ENCODE measurements at regions not wholly inside any gene's neighbourhood (a gene's known extent, or its start where the extent isn't known, plus 50 kb on each side); places are given as distances from the start of the nearest gene placed in this dataset.

DNA sequence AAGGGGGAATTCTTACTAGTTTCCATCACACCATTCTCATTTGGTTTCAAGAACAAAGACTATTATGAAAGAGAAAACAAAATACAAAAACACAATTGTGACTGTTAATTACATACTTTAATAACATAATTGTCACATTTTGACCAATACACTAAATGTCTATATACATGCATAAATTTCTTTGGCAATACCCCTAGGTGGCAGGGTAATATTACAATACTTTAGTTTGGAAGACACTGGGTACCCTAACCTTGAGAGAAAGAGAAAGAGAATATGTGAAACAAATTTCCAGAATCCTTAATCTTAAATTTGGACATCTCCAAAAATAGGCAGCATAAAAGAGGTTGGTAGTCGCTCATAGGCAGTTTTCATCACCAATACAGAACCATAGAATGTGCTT is 619.6 kb upstream of the ADAMTS16 start:
- DNase-seq (ENCODE audit: low spot score) = no peak

DNA sequence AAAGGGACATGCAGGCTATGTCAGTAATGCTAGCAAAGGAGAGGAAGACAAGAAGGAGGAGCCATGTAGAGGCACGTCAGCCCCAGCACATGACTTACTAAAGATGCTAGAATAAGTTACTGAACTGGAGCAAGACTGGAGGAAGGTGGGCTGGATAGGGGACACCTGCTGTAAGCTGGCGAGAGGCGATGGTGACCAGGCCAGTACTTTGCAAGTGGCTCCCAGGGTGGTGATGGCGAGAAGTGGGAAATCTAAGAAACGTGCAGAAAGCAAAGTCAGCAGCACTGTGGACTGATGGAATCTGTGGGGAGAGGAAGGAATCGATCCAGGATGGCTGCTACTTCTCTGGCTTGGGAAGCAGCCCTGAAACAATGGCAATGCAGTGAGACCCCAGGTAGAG is 617.1 kb upstream of the ADAMTS16 start:
- DNase-seq (ENCODE audit: low spot score) = no peak

DNA sequence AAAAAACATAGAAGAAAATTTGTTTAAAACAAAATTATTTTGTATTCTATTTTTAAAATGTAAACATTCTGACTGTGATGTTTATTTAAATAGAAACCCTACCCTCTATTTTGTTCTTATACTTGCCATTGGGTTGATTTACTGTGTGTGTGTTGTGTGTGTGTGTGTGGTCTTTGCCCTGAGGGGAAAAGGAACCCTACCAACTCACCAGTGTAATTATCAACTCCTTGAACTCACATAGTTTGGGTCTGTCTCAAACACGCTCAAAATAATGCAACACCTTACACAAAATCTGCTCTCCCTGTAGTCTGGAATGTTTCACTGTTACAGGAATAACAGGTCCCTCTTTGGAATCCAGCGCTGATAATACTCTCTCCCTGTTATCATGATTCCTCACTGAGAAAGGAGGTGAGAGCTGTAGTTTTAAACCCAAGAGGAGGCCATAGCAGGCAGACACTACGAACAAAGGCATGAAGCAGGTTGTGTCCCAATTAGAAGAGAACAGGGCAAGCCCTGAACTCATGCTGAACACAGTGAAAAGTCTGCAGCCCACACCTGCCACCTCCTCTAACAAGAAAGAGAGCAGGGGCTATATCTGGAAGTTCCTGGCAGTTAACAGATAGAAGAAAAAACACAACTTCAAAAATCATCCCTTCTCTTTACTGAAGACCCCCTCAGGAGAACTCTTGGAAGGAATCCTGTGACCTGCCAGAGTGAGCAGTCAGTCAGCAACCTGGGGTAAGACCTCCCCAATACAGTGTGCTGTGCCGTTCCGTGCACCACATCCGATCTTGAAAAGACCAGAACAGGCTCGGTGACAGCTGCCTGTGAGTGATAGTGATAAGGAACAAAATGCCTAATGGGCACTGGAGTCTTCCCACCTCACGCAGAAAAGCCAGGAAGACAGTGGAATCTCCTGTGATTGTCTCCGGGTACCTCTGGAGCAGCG is 608.1 kb upstream of the ADAMTS16 start:
- DNase-seq (ENCODE audit: low spot score) = no peak

DNA sequence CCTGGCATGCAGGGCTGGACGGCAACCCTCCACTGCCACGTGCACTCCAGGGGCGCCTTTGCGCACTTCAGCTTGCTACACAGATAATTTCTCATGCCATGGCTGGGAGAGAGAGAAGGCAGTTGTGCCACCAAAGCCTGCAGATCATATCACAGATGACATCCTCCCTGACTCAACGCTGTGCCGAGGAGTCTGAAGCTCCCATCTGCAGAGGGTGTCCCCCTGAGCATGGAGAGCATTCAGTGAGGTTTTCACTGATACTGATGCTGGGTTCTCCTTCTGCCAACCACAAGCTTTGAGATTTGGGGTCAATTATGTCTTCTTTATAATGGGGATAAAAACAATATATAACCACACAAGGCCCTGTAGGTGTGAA is 607.4 kb upstream of the ADAMTS16 start:
- no peak for DNase-seq (ENCODE audit: low spot score)

DNA sequence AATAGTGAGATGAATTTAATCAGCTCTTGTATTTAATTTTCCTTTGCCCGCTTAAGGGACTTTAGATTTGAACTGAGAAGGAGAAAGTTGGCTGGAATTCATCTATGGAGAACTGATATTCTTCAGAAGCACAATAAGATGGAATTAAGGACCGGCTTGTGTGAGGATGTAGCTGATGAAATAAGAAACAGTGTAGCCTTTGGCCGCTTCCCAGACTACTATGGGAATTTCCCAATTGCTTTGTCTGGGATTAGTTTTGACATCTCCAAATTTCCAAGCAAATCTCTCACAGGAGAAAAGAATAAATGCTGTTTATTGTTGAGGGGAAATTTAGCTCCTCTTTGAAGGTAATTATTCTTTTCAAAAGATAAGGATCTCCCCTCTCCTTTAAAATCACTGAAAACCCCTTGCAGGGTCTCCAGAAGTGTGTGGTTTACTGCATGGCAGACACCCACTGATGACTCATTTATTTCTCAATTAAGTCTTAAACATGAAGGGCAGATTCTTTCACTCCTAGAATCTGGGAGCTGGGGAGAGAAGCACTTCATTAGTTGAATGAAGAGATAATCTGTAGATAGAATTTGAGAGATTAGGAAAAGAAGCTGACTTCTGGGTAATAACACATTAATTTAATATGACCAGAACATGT is 606.5 kb upstream of the ADAMTS16 start:
- DNase-seq (ENCODE audit: low spot score) = no peak

DNA sequence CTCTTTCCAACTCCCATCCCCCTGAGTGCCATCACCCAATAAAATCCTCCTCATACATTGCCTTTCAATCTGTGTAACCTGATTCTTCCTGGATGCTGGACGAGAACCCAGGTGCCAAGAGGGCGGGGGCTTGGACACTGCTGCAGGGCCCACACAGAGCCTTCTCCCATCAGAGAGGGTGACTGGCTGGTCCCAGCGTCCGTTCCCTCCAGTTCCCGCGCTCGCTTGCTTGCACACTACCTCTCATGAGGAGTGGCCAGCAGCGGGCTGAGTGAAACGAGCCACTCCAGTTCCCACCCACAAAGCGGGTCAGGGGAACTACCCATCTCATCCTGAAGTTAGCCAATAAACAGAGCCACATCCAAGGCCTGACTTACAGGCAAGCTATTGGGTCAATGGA is 602.6 kb upstream of the ADAMTS16 start:
- DNase-seq (ENCODE audit: low spot score) = no peak

DNA sequence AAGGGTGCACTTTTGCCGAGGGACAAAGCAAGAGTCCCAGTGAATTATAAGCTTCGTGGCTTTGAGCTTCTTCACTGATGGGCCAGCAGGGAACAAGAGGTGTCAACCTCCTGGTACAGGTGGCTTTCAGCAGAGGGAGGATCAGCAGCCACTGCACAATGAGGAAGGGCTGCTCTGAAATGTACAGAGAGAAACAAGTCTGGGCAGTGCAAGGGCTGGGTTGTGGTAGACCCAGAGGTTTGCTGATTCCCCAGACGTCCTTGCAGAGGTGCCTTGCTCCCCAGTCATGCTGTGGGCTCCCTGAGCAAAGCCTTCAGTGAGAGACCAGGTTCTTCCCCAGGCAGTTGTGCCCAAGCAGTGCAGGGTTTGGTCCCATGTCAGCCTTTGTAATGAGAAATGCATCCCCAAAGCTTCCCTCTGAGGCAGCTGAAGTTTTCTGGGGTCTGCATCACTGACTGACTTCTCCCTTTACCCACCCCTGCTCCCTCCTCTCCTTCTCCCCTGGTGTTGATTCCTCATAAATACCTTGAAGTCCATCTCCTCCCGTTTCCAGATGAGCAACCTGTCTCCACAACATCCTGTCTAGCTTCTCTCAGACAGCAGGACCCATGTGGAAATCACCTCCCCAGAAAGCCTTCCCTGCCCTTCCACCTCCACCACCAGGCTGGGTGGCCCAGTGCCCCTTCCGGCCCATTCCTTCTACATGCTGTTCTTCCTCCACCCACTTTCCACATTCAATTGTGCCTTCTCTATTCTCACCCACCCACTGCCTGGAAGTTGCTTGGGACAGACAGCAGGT is 599.6 kb upstream of the ADAMTS16 start:
- no peak for DNase-seq (ENCODE audit: low spot score)

DNA sequence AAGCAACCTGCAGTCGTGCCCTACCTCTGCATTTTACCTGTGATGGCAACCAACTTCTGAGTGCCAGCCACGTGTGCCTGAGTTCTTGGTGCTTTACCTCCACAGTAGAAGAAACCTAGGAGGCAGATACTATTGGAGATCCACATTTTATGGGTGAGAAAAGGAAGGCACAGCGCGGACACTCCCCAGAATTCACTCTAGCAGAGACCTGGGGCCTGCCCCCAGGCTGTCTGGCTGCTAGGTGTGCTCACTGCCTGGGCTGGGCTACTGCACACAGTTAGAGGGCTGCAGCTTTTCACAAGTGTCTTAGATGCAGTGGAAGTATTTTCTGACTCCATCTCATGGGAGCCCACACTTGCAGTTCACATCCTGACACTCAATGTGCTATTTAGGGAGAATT is 598.8 kb upstream of the ADAMTS16 start:
- DNase-seq (ENCODE audit: low spot score) = no peak

DNA sequence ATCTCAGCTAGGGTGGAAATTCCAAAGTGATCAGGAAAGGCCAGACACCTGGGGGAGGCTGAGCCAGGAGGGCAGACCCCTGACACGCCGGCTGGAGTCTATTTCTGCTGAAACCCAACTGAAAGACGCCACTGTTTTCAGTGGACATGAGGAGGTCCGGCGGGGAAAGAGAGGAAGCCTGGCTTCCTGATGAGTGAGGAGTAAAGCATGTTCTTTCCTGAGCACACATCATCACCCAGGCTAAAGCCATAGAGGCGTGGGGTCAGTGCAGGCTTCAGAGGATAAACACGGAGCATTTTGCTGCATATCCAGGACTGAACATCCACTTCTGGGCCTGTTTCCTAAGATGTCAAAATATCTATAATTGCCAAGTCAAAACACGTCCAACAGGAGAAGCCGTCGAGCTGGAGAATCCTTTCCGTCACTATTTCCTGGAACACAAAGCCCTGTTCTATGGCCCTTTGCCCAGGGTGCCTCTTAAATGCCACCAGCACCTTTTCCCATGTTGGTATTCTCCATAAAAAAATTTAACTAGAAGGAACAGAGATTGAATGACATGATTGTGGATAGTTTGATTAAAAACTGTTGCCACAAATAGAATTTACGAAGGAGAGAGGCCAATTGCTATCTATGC is 597.9 kb upstream of the ADAMTS16 start:
- DNase-seq (ENCODE audit: low spot score) = no peak

DNA sequence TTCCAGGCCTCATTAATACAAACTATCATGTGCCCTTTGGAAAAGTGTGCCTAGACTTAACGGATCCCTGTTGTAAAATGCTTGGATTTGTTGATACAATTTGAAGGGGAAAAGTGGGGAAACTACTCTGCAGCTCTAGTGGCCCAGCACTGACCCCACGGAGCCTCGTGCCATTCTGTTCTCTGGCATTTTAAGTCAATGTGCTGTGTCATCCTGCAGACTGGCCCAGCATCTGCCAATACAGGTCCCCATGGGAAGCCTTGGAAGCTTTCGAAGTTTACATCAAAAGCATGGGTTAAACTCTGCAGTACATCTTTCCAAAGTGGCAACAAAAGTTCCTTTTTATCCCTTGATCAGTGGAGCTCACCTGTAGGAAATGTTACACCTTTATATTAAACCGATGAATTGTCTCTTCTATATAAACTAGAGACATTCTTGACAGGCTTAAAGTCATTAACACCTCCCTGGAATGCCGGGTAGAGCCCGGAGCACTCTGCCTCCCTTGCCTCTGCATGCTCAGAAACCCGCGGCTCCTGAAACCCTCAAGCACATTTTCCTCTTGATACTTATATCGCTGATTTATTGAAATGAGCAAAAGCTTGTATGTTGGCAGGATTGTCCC is 596.0 kb upstream of the ADAMTS16 start:
- no peak for DNase-seq (ENCODE audit: low spot score)

DNA sequence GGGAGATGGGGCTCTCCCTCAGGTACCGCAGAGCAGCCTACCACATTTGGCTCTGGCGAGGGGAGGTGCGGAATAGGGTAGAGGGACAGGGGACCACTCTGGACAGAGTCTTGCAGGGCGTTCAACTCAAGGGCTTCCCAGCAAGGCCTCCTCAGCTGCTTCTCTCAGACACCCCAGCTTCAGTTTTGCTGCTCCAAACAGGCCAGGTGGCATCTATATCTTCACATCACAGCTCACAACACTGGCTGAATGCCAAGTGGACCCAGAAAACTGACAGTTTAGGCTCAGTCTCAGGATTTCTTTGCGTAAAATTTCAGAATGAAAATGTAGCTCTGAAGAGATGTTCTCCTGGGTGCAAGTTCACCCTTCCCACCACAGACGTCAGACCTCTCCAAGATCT is 592.6 kb upstream of the ADAMTS16 start:
- no peak for DNase-seq (ENCODE audit: low spot score)

DNA sequence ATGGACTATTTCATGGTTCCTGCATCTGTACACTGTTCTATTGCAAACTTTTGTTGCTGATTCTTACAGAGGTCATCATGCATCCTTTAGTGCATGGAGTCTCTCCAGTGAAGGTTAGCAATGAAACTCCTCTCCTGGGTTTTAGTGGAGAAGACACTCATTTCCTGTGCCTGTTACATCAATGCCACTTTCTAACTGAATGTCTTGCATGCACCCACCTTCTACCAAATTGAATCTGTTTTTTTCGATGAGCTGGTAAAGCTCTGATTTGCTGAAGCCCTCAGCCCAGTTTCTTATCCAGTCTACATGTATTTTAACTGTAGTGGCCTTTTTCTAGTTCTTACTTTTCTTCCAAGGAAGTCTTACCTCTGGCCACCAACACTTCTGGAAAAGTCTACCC is 591.8 kb upstream of the ADAMTS16 start:
- no peak for DNase-seq (ENCODE audit: low spot score)

DNA sequence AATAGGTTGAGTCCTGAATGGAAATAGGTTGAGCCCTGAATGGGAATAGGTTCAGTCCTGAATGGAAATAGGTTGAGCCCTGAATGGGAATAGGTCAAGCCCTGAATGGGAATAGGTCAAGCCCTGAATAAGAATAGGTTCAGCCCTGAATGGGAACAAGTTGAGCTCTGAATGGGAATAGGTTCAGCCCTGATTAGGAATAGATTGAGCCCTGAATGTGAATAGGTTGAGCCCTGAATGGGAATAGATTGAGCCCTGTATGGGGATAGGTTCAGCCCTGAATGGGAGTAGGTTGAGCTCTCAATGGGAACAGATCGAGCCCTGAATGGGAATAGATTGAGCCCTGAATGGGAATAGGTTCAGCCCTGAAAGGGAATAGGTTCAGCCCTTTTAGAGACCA is 590.8 kb upstream of the ADAMTS16 start:
- no peak for DNase-seq (ENCODE audit: low spot score)

DNA sequence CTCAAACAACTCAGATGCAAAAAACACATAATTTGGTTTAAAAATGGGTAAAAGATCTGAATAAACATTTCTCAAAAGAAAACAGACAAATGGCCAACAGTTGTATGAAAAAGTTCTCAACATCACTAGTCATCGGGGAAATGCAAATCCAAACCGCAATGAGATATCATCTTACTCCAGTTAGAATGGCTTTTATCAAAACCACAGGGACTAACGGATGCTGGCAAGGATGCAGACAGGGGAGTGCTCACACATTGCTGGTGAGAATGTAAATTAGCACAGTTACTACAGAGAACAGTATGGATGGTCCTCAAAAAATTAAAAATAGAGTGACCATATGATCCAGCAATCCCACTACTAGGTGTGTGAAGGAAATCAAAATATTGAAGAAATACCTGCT is 589.1 kb upstream of the ADAMTS16 start:
- DNase-seq (ENCODE audit: low spot score) = no peak

DNA sequence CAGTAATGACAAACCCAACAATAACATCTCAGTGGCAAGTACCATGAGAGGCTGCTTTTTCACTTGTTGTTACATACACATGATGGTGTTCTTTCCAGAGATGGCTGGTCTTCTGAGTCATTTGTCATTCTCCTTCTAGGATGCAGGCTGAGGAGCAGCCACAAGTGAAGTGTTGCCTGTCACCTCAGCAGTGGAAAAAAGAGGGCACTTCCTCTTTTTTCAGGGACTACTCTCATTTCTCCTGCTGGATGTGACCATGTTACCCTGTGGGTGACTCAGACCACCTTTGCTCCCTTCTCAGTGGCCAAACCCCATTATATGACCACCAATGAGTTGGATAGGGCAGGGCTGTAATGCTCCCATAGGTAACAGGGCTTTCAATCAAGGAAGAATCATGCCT is 587.0 kb upstream of the ADAMTS16 start:
- no peak for DNase-seq (ENCODE audit: low spot score)

DNA sequence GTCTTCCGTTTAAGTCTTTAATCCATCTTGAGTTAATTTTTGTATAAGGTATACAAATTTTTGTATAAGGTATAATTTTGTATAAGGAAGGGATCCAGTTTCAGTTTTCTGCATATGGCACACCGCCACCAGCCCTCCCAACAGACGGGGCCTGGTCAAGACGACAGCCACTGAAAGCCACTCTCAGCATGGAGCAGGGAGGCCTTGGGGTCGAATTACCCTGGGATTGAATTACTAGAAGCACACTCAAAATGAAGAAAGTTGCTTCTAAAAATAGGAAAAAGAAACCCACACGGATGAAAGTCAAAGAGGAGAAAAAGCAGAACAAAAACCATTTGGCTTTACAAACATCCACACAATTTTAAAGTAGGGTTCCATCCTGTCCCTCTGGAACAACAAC is 586.2 kb upstream of the ADAMTS16 start:
- no peak for DNase-seq (ENCODE audit: low spot score)

DNA sequence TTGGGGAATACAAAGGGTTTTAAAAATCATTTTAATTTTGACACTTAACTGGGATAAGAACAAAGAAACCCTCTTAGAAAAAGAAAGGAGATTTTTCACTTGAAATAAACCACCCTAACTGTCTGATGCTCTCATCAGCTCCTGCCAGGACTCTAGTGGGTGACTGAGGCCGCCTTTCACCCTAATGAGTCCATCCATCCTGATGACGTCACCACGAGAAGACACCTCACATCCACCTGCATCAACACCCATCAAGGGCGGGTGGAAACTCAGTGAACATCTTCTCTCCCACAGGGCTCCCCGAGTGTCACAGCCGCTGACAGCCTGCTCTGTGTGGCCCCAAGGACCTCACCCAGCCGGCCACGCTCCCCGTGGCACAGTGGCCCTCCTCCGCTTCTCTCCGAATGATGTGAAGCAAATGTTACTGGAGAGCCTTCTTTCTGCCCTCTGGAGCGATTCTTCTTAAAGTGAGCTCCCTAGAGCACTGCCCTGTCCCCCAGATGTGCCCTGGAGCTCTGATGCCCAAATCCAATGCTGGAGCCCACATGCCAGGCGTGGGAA is 584.3 kb upstream of the ADAMTS16 start:
- no peak for DNase-seq (ENCODE audit: low spot score)

DNA sequence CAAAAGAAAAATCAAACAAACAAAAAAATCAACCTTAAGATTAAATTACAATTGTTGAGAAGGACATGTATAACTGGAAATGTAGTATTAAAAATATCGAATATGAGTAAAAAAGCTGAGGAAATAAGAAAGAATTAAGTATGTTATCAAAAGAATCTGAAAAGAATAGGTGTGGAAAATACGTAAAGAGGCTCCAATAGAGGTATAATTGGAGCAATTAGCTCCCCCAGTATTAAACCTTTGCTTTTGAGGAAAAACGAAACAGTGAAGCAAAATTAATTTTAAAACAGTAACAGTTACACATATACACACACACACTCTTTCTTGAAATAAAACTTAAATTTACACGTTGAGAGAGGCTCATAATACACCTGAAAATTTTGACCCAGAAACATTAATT is 578.7 kb upstream of the ADAMTS16 start:
- DNase-seq (ENCODE audit: low spot score) = no peak

DNA sequence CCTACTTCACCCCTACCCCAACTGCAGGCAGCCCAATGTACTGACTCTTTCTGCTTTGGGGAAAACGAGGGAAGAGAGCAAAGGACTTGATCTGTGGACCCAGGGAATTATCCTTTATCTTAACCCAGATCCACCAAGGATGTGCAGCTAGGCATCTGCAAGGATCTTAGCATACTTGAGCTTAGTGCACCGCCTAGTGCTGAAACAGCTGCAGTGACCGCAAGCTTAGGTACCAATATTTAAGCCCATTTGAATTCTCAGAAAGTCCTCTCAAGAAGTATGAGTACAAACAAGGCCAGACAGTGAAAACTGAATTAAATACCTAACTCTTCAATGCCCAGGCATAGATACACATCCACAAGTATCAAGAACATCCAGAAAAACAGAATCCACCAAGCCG is 576.7 kb upstream of the ADAMTS16 start:
- peak; percentile 21 for DNase-seq (ENCODE audit: low spot score)

DNA sequence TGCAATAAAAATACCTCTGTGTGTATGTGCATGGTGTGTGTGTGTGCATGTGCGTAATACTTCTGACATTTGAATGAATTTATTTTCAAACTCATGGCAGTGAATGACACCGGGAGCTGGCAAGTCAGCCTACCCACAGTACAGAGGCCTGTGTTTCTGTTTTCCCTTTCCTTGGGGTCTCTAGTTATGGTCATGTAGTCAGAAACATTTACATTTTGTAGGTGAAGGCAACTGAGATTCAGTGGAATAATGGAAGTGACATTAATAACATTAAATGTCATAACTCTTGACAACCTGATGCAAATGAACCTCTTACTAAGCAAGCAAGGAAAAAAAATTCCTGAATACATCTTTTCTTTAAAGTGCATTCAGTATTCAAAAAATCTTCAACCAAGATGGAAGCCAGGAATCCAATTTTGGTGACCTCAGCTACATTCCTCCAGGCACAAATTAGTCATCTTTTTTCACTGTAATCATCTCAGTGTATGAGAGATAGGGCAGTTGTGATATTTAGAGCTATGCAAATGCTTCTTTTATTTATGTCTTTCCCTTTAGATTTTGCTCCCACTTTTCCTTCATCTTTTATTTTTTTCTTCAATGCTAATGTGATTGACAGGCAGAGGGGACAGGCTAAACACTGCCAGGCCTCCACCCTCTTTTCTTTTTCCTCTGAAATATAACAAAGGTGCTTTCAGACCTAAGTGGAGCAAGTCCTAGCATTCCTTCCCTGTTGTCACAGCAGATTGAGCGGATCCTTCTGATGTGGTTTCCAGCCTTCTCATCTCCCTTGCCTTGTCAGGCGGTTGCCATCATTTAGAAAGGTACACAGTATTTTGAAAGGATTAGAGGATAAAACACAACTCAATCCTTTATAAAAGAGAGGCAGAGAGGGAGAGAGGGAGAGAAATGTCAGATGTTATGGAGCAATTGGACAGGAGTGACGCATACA is 569.8 kb upstream of the ADAMTS16 start:
- no peak for DNase-seq (ENCODE audit: low spot score)
